GM23338 (cell line): ENCODE measurements at regions not wholly inside any gene's neighbourhood (a gene's known extent, or its start where the extent isn't known, plus 50 kb on each side); places are given as distances from the start of the nearest gene placed in this dataset.

Experiments
- CREB1 ChIP-seq: fragments of 250-450 bp; sonication (Bioruptor Pico); IDR thresholded peaks from 2 replicates; pipeline ENCODE4 v1.5.0; 2020; ENCODE audit warnings: low read depth, mild to moderate bottlenecking, moderate library complexity
- EZH2phosphoT487 ChIP-seq: fragments of 200-600 bp; sonication (generic); IDR thresholded peaks from one replicate; pipeline ENCODE4 v1.8.1; 2018; ENCODE audit warnings: antibody characterized with exemption; ENCODE audit not compliant: unreplicated experiment
- JUNB ChIP-seq: IDR thresholded peaks from one replicate; pipeline ENCODE4 v1.6.1; 2016; ENCODE audit warnings: antibody characterized with exemption; ENCODE audit not compliant: unreplicated experiment
- POLR2AphosphoS5 ChIP-seq: IDR thresholded peaks from 2 replicates; pipeline ENCODE4 v1.6.1; 2016; ENCODE audit warnings: antibody characterized with exemption, low read depth
- TF ChIP-seq, protein P1 (sequence below), 2 experiments: fragments of 200-600 bp in 1 of 2; sonication (generic) in 1 of 2; conservative IDR thresholded peaks; 2 replicates each; pipeline versions ENCODE4 v1.5.1 to v1.6.1; 2016 to 2017; ENCODE audit warnings: antibody characterized with exemption in 2 of 2, low read depth in 2 of 2, mild to moderate bottlenecking in 2 of 2, moderate library complexity in 1 of 2
- TF ChIP-seq, protein P2 (sequence below): IDR thresholded peaks from one replicate; pipeline ENCODE4 v1.6.1; 2018; ENCODE audit warnings: antibody characterized with exemption; ENCODE audit not compliant: unreplicated experiment

DNA sequence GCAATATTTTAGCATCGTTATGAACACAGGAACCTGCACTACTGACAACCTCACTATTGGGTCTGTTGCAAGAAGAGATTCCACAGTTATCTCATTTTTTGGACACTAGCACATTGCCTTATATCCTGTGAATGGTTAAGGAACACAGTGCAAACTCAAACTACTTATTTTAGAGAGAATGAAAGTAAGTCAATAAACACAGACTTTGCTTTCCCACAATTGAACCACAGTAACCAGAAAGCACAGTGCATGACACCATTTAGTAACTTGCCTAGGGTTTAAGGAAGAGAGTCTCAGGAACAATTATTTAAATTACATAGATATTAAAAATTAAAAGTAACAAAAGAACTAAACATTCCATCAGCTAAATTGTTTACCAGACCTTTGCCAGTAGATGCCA, 468.8 kb downstream of the ZWINT start:
- TF ChIP-seq, protein P1, sequence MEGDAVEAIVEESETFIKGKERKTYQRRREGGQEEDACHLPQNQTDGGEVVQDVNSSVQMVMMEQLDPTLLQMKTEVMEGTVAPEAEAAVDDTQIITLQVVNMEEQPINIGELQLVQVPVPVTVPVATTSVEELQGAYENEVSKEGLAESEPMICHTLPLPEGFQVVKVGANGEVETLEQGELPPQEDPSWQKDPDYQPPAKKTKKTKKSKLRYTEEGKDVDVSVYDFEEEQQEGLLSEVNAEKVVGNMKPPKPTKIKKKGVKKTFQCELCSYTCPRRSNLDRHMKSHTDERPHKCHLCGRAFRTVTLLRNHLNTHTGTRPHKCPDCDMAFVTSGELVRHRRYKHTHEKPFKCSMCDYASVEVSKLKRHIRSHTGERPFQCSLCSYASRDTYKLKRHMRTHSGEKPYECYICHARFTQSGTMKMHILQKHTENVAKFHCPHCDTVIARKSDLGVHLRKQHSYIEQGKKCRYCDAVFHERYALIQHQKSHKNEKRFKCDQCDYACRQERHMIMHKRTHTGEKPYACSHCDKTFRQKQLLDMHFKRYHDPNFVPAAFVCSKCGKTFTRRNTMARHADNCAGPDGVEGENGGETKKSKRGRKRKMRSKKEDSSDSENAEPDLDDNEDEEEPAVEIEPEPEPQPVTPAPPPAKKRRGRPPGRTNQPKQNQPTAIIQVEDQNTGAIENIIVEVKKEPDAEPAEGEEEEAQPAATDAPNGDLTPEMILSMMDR (conservative IDR thresholded peaks at IDR 0.05; ENCODE audit: low read depth in 2 of 2) = no peak
- TF ChIP-seq CREB1 (CRISPR knock-in tag) = no peak
- TF ChIP-seq POLR2AphosphoS5 = no peak
- TF ChIP-seq JUNB = no peak
- TF ChIP-seq, protein P2, sequence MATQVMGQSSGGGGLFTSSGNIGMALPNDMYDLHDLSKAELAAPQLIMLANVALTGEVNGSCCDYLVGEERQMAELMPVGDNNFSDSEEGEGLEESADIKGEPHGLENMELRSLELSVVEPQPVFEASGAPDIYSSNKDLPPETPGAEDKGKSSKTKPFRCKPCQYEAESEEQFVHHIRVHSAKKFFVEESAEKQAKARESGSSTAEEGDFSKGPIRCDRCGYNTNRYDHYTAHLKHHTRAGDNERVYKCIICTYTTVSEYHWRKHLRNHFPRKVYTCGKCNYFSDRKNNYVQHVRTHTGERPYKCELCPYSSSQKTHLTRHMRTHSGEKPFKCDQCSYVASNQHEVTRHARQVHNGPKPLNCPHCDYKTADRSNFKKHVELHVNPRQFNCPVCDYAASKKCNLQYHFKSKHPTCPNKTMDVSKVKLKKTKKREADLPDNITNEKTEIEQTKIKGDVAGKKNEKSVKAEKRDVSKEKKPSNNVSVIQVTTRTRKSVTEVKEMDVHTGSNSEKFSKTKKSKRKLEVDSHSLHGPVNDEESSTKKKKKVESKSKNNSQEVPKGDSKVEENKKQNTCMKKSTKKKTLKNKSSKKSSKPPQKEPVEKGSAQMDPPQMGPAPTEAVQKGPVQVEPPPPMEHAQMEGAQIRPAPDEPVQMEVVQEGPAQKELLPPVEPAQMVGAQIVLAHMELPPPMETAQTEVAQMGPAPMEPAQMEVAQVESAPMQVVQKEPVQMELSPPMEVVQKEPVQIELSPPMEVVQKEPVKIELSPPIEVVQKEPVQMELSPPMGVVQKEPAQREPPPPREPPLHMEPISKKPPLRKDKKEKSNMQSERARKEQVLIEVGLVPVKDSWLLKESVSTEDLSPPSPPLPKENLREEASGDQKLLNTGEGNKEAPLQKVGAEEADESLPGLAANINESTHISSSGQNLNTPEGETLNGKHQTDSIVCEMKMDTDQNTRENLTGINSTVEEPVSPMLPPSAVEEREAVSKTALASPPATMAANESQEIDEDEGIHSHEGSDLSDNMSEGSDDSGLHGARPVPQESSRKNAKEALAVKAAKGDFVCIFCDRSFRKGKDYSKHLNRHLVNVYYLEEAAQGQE = no peak
- no peak for TF ChIP-seq EZH2phosphoT487
